ENCODE measurements at regions not wholly inside any gene's neighbourhood (a gene's known extent, or its start where the extent isn't known, plus 50 kb on each side); places are given as distances from the start of the nearest gene placed in this dataset.

DNA sequence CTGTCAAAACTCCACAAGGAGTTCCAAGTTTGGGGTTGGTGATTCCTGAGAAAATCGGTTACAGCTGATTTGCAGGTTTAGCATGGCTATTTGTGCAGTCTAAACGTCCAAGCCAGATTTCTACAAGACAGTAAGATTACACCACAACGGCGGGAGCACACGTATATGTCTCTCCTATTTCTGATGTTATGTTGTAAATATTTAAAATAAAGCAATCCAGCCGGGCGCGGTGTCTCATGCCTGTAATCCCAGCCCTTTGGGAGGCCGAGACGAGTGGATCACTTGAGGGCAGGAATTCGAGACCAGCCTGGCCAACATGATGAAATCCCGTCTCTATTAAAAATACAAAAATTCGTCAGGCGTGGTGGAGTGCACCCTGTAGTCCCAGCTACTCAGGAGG, 106.8 kb upstream of the IGF1R start:
- DNase-seq (no peak), ATAC-seq (no peak)
- Mint-ChIP-seq H3K27me3 (ENCODE audit: low read depth in 2 of 2) (peaks cover 23 to 41% of the 10 kb centered on the region in 2 donors), H3K27ac (no peak overlapping the region), H3K4me1 (no peaks in the 10 kb centered on the region), H3K36me3 (no peaks in the 10 kb centered on the region), H3K4me3 (no peak overlapping the region), H3K9me3 (no peaks in the 10 kb centered on the region)
- Histone ChIP-seq H3K27ac (ENCODE audit: low read length) (no peak overlapping the region), H3K4me1 (ENCODE audit: control insufficient read depth, insufficient read depth, low read length) (no peaks in the 10 kb centered on the region), H3K36me3 (ENCODE audit: control insufficient read depth, insufficient read depth, low read length) (no peaks in the 10 kb centered on the region), H3K27me3 (ENCODE audit: control insufficient read depth, insufficient read depth, low read length) (peaks cover 4% of the 10 kb centered on the region), H3K9me3 (ENCODE audit: control insufficient read depth, insufficient read depth, low read length) (no peaks in the 10 kb centered on the region), H3K4me3 (ENCODE audit: low read length) (no peak overlapping the region)
- TF ChIP-seq, protein P1, sequence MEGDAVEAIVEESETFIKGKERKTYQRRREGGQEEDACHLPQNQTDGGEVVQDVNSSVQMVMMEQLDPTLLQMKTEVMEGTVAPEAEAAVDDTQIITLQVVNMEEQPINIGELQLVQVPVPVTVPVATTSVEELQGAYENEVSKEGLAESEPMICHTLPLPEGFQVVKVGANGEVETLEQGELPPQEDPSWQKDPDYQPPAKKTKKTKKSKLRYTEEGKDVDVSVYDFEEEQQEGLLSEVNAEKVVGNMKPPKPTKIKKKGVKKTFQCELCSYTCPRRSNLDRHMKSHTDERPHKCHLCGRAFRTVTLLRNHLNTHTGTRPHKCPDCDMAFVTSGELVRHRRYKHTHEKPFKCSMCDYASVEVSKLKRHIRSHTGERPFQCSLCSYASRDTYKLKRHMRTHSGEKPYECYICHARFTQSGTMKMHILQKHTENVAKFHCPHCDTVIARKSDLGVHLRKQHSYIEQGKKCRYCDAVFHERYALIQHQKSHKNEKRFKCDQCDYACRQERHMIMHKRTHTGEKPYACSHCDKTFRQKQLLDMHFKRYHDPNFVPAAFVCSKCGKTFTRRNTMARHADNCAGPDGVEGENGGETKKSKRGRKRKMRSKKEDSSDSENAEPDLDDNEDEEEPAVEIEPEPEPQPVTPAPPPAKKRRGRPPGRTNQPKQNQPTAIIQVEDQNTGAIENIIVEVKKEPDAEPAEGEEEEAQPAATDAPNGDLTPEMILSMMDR (IDR thresholded peaks at IDR 0.05) = no peak
- WGBS (ENCODE audit: insufficient coverage) = 83% methylated on average over 11 of the region's 14 CpGs
- intact Hi-C loops (cut with micrococcal nuclease) = no loop called here

DNA sequence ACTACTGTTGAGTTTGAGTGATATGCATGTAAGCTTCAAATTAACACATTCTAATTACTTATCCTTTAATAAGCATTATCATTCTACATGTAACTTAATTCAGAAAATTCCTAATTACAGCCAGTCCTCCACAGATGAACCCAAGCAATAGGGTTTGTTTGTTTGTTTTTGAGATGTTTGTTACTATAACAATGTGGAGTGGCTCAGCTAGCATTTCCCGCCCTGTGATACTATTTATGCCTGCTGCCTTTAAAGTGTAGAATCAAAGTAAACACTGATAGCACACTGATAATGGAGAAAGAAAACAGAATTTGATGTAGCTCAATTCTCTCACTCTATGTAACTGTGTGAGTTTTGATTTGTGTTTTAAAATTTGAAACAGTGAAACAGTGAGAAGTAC, 105.1 kb upstream of the IGF1R start:
- H3K27me3 Mint-ChIP-seq (ENCODE audit: low read depth in 2 of 2) = peaks cover 30 to 58% of the 10 kb centered on the region in 2 donors
- H3K4me3 Mint-ChIP-seq = no peak overlapping the region
- no peak overlapping the region for H3K27ac Mint-ChIP-seq
- Histone ChIP-seq H3K27me3 (ENCODE audit: control insufficient read depth, insufficient read depth, low read length) (peaks cover 12% of the 10 kb centered on the region), H3K27ac (ENCODE audit: low read length) (no peak overlapping the region), H3K4me1 (ENCODE audit: control insufficient read depth, insufficient read depth, low read length) (peaks cover 8% of the 10 kb centered on the region), H3K9me3 (ENCODE audit: control insufficient read depth, insufficient read depth, low read length) (no peaks in the 10 kb centered on the region), H3K36me3 (ENCODE audit: control insufficient read depth, insufficient read depth, low read length) (no peaks in the 10 kb centered on the region), H3K4me3 (ENCODE audit: low read length) (no peak overlapping the region)
- H3K36me3 Mint-ChIP-seq = no peaks in the 10 kb centered on the region
- WGBS (ENCODE audit: insufficient coverage) = 100% methylated on average over 1 of the region's 1 CpG
- no peak for DNase-seq
- H3K4me1 Mint-ChIP-seq = peaks cover 6 to 12% of the 10 kb centered on the region in 2 donors
- ATAC-seq = no peak
- TF ChIP-seq, protein P1 (IDR thresholded peaks at IDR 0.05) = no peak
- intact Hi-C loops (cut with micrococcal nuclease) = no loop called here
- H3K9me3 Mint-ChIP-seq = no peaks in the 10 kb centered on the region

DNA sequence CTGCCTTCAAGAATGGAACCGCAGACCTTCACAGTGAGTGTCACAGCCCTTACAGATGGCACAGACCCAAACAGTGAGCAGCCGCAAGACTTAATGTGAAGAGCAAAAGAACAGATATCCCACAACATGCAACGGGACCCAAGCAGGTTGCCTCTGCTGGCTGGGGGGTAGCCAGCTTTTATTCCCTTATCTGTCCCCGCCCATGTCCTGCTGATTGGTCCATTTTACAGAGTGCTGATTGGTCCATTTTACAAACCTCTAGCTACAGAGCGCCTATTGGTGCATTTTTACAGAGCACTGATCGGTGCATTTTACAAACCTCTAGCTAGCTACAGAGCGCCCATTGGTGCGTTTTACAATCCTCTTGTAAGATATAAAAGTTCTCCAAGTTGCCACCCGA, 102.0 kb upstream of the IGF1R start:
- Histone ChIP-seq H3K27me3 (ENCODE audit: control insufficient read depth, insufficient read depth, low read length) (peaks cover 16% of the 10 kb centered on the region), H3K27ac (ENCODE audit: low read length) (no peak overlapping the region), H3K9me3 (ENCODE audit: control insufficient read depth, insufficient read depth, low read length) (no peaks in the 10 kb centered on the region), H3K36me3 (ENCODE audit: control insufficient read depth, insufficient read depth, low read length) (no peaks in the 10 kb centered on the region), H3K4me3 (ENCODE audit: low read length) (no peak overlapping the region), H3K4me1 (ENCODE audit: control insufficient read depth, insufficient read depth, low read length) (peaks cover 14% of the 10 kb centered on the region)
- Mint-ChIP-seq H3K4me3 (peak overlapping the region; percentile 25), H3K27me3 (ENCODE audit: low read depth in 2 of 2) (peaks cover 44 to 68% of the 10 kb centered on the region in 2 donors), H3K36me3 (no peaks in the 10 kb centered on the region), H3K4me1 (peaks cover 17 to 22% of the 10 kb centered on the region in 2 donors), H3K27ac (no peak overlapping the region), H3K9me3 (no peaks in the 10 kb centered on the region)
- intact Hi-C loops (cut with micrococcal nuclease) = no loop called here
- ATAC-seq (no peak), DNase-seq (no peak)
- 89% methylated on average over 9 of the region's 9 CpGs for WGBS (ENCODE audit: insufficient coverage)
- TF ChIP-seq, protein P1 (IDR thresholded peaks at IDR 0.05) = no peak

DNA sequence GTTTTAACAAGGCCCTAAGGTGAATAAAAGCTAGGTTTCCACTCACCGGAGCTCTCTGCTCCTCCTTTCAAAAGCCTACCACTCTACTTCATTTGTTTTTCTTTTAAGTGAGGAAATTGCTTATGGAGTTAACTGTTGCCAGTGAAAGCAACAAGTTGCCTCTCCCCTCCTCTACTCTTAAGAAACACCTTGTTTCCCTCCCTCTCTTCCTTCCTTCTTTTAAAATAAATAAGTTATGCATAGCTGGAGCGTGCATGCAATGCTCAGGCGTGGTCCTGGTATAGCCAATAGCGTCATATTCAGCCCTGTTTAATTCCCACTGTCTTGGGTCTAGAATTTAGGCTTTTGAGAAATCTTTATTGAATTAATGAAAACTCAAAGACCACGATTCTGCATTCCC, 101.1 kb upstream of the IGF1R start:
- no peaks in the 10 kb centered on the region for H3K9me3 Mint-ChIP-seq
- DNase-seq = no peak
- H3K27me3 Mint-ChIP-seq (ENCODE audit: low read depth in 2 of 2) = peaks cover 44 to 64% of the 10 kb centered on the region in 2 donors

More for the DNA sequence above, 101.1 kb upstream of the IGF1R start:
- H3K27ac Mint-ChIP-seq = no peak overlapping the region
- Histone ChIP-seq H3K27me3 (ENCODE audit: control insufficient read depth, insufficient read depth, low read length) (peaks cover 16% of the 10 kb centered on the region), H3K36me3 (ENCODE audit: control insufficient read depth, insufficient read depth, low read length) (no peaks in the 10 kb centered on the region), H3K4me1 (ENCODE audit: control insufficient read depth, insufficient read depth, low read length) (peaks cover 14% of the 10 kb centered on the region), H3K4me3 (ENCODE audit: low read length) (no peak overlapping the region), H3K27ac (ENCODE audit: low read length) (no peak overlapping the region), H3K9me3 (ENCODE audit: control insufficient read depth, insufficient read depth, low read length) (no peaks in the 10 kb centered on the region)
- no peak for ATAC-seq
- TF ChIP-seq, protein P1 (IDR thresholded peaks at IDR 0.05) = no peak
- intact Hi-C loops (cut with micrococcal nuclease) = no loop called here
- no peaks in the 10 kb centered on the region for H3K36me3 Mint-ChIP-seq
- WGBS (ENCODE audit: insufficient coverage) = 3% methylated on average over 3 of the region's 5 CpGs
- peak overlapping the region; percentile 85 for H3K4me3 Mint-ChIP-seq
- peaks cover 17 to 22% of the 10 kb centered on the region in 2 donors for H3K4me1 Mint-ChIP-seq

Measured in natural killer cell (primary cell).